ENCODE measurements at regions not wholly inside any gene's neighbourhood (a gene's known extent, or its start where the extent isn't known, plus 50 kb on each side); places are given as distances from the start of the nearest gene placed in this dataset.
A peak's percentile ranks its signal among the peaks of the same experiment; 100 is the strongest.

DNA sequence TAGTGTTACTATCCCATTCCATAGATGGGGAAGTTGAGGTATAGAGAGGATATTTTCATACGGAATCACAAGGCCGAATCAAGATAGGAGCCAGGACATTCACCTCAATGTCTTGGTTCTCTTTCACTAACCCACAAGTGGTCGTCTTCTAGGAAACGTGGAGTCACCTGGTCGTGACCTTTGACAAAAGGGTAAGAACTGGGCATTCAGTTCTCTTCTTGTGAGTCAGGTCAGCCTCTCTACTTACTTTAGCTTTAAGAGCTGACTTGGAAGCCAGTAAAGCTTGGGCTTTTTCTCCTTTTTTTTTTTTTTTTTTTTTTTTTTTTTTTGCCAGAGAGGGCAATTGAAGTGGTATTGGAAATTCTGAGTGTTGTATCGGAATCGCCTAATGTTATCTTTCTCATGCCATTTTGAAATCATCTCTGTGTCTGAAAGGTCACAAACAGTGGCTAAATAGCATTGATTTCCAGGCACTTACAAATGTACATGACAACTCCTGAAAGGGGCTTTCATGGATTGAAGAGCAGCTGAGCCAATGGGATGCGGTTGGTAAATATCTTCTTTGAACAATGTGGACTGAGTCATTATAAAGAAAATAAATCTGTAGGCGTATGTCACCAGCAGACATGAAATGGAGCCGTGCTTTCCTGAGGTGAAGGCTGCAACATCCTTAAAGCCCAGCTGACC lies 356.9 kb downstream of the KIF16B start:
- H3F3A ChIP-seq (ENCODE audit: low read depth) = no peaks in the 10 kb centered on the region
- no peaks in the 10 kb centered on the region for H3K79me2 ChIP-seq (ENCODE audit: low read depth)
- H3K27me3 ChIP-seq = no peaks in the 10 kb centered on the region
- no peak overlapping the region for H3K27ac Mint-ChIP-seq
- no peak overlapping the region for H3K27ac ChIP-seq
- H3K36me3 ChIP-seq = no peaks in the 10 kb centered on the region
- no peaks in the 10 kb centered on the region for H4K20me1 ChIP-seq (ENCODE audit: low read depth)
- H3K4me1 Mint-ChIP-seq = peaks cover 19% of the 10 kb centered on the region
- H2AFZ ChIP-seq (replicated peaks) = no peak overlapping the region
- H3K4me2 ChIP-seq = no peak overlapping the region
- H3K4me3 Mint-ChIP-seq = no peak overlapping the region
- peaks cover 6% of the 10 kb centered on the region for H3K36me3 Mint-ChIP-seq
- peaks cover 4% of the 10 kb centered on the region for H3K9me3 ChIP-seq (ENCODE audit: low read depth)
- no peak for TF ChIP-seq EZH2 (IDR thresholded peaks at IDR 0.05)
- no peak for TF ChIP-seq CTCF (IDR thresholded peaks at IDR 0.05)
- H3K27me3 Mint-ChIP-seq (ENCODE audit: insufficient read depth, low read depth) = peaks cover 3% of the 10 kb centered on the region
- no peak overlapping the region for H3K9ac ChIP-seq
- no peak for DNase-seq (ENCODE audit: low spot score)
- no peak overlapping the region for H3K4me3 ChIP-seq
- peaks cover 24% of the 10 kb centered on the region for H3K9me3 Mint-ChIP-seq
- H3K4me1 ChIP-seq = no peaks in the 10 kb centered on the region

DNA sequence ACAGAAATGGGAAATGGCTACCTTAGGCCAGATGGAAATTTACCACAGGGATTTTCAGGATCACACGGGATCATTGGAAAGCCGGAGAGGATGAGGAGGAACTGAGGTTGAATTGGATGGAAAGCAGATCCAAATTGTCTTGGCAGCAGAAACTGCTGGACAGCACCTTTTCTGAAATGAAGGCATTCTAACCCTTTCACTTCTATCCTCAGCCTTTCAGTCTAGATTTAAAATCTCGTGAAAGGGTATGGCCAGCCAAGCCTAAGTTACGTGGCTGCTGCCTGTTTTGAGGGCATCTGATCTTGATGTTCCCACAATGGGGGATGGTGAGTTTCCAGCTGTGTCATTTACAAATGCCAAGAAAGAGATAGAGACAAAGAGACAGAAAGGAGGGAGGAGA lies 358.2 kb downstream of the KIF16B start:
- no peaks in the 10 kb centered on the region for H3K79me2 ChIP-seq (ENCODE audit: low read depth)
- Mint-ChIP-seq H3K4me1 (peaks cover 19% of the 10 kb centered on the region), H3K27me3 (ENCODE audit: insufficient read depth, low read depth) (peaks cover 3% of the 10 kb centered on the region), H3K27ac (no peak overlapping the region), H3K4me3 (no peak overlapping the region), H3K36me3 (peaks cover 6% of the 10 kb centered on the region), H3K9me3 (peaks cover 16% of the 10 kb centered on the region)
- H3K27ac ChIP-seq = no peak overlapping the region
- H3K36me3 ChIP-seq = no peaks in the 10 kb centered on the region
- no peak overlapping the region for H2AFZ ChIP-seq (replicated peaks)
- H3K9me3 ChIP-seq (ENCODE audit: low read depth) = no peaks in the 10 kb centered on the region
- H4K20me1 ChIP-seq (ENCODE audit: low read depth) = no peaks in the 10 kb centered on the region
- TF ChIP-seq CTCF (IDR thresholded peaks at IDR 0.05) (no peak), EZH2 (IDR thresholded peaks at IDR 0.05) (no peak)
- no peaks in the 10 kb centered on the region for H3K4me1 ChIP-seq
- H3K4me2 ChIP-seq = no peak overlapping the region
- no peaks in the 10 kb centered on the region for H3F3A ChIP-seq (ENCODE audit: low read depth)
- H3K4me3 ChIP-seq = no peak overlapping the region
- no peak overlapping the region for H3K9ac ChIP-seq
- no peaks in the 10 kb centered on the region for H3K27me3 ChIP-seq
- DNase-seq (ENCODE audit: low spot score) = peak; percentile 24

- no peaks in the 10 kb centered on the region for H3K4me1 ChIP-seq
- no peaks in the 10 kb centered on the region for H3K36me3 ChIP-seq
- no peaks in the 10 kb centered on the region for H3K27me3 ChIP-seq
- Mint-ChIP-seq H3K4me3 (no peak overlapping the region), H3K36me3 (no peaks in the 10 kb centered on the region), H3K9me3 (peaks cover 6% of the 10 kb centered on the region), H3K27ac (no peak overlapping the region), H3K4me1 (peaks cover 15% of the 10 kb centered on the region), H3K27me3 (ENCODE audit: insufficient read depth, low read depth) (no peaks in the 10 kb centered on the region)
- DNase-seq (ENCODE audit: low spot score) = no peak
- no peaks in the 10 kb centered on the region for H3F3A ChIP-seq (ENCODE audit: low read depth)
- no peak overlapping the region for H3K4me3 ChIP-seq
- no peak overlapping the region for H3K27ac ChIP-seq
- H3K9ac ChIP-seq = no peak overlapping the region
- H4K20me1 ChIP-seq (ENCODE audit: low read depth) = no peaks in the 10 kb centered on the region
- H3K9me3 ChIP-seq (ENCODE audit: low read depth) = no peaks in the 10 kb centered on the region
- H2AFZ ChIP-seq (replicated peaks) = no peak overlapping the region
- H3K79me2 ChIP-seq (ENCODE audit: low read depth) = no peaks in the 10 kb centered on the region
- H3K4me2 ChIP-seq = no peak overlapping the region
- TF ChIP-seq EZH2 (IDR thresholded peaks at IDR 0.05) = no peak
- TF ChIP-seq EZH2phosphoT487 (IDR thresholded peaks at IDR 0.05) = no peak
- TF ChIP-seq CTCF (IDR thresholded peaks at IDR 0.05) = no peak
Observed at GRCh38 chr20:16212790-16213189, 360.5 kb downstream of the KIF16B start.

Data from neural progenitor cell (in vitro differentiated cells).